ENCODE measurements at regions not wholly inside any gene's neighbourhood (a gene's known extent, or its start where the extent isn't known, plus 50 kb on each side); places are given as distances from the start of the nearest gene placed in this dataset.

GRCh38 chr6:97925504-97925903 lies 642.5 kb upstream of the MMS22L start:
- no peak for FAIRE-seq
- DNase-seq (ENCODE audit: insufficient read length, low spot score) = no peak
- peak; percentile 25 for TF ChIP-seq CTCF (IDR thresholded peaks at IDR 0.05; ENCODE audit: insufficient read depth, missing control alignments)

GRCh38 chr6:97939440-97940168 lies 656.6 kb upstream of the MMS22L start:
- DNase-seq (ENCODE audit: insufficient read length, low spot score) = no peak
- FAIRE-seq = no peak
- no peak for TF ChIP-seq CTCF (IDR thresholded peaks at IDR 0.05; ENCODE audit: insufficient read depth, missing control alignments)

- TF ChIP-seq CTCF (IDR thresholded peaks at IDR 0.05; ENCODE audit: insufficient read depth, missing control alignments) = no peak
- no peak for FAIRE-seq
- no peak for DNase-seq (ENCODE audit: insufficient read length, low spot score)
These were observed 664.8 kb upstream of the MMS22L start for GRCh38 chr6:97947841-97948240.

GRCh38 chr6:97958134-97958533 lies 675.1 kb upstream of the MMS22L start:
- DNase-seq (ENCODE audit: insufficient read length, low spot score) = no peak
- TF ChIP-seq CTCF (IDR thresholded peaks at IDR 0.05; ENCODE audit: insufficient read depth, missing control alignments) = no peak
- no peak for FAIRE-seq

- no peak for FAIRE-seq
- no peak for TF ChIP-seq CTCF (IDR thresholded peaks at IDR 0.05; ENCODE audit: insufficient read depth, missing control alignments)
- no peak for DNase-seq (ENCODE audit: insufficient read length, low spot score)
These were observed 680.2 kb upstream of the MMS22L start for GRCh38 chr6:97963193-97963592.

- no peak for TF ChIP-seq CTCF (IDR thresholded peaks at IDR 0.05; ENCODE audit: insufficient read depth, missing control alignments)
- FAIRE-seq = no peak
- DNase-seq (ENCODE audit: insufficient read length, low spot score) = no peak
These were observed 686.0 kb upstream of the MMS22L start for GRCh38 chr6:97969065-97969464.

- no peak for DNase-seq (ENCODE audit: insufficient read length, low spot score)
- no peak for TF ChIP-seq CTCF (IDR thresholded peaks at IDR 0.05; ENCODE audit: insufficient read depth, missing control alignments)
- no peak for FAIRE-seq
These were observed 694.1 kb upstream of the MMS22L start for GRCh38 chr6:97977084-97977483.
